CD4-positive, alpha-beta T cell treated with Interleukin-6 for 4 hours (primary cell): ENCODE measurements at regions not wholly inside any gene's neighbourhood (a gene's known extent, or its start where the extent isn't known, plus 50 kb on each side); places are given as distances from the start of the nearest gene placed in this dataset.

Experiments used
- DNase-seq: peaks from one replicate; pipeline ENCODE4 v3.0.0-alpha.2; 2020; ENCODE audit warnings: mixed read lengths

- no peak for DNase-seq
Observed at GRCh38 chr19:28971049-28971448, 241.9 kb downstream of the UQCRFS1 start.

- DNase-seq, result no peak
Observed at GRCh38 chr19:28968721-28969120, 244.2 kb downstream of the UQCRFS1 start.

DNA sequence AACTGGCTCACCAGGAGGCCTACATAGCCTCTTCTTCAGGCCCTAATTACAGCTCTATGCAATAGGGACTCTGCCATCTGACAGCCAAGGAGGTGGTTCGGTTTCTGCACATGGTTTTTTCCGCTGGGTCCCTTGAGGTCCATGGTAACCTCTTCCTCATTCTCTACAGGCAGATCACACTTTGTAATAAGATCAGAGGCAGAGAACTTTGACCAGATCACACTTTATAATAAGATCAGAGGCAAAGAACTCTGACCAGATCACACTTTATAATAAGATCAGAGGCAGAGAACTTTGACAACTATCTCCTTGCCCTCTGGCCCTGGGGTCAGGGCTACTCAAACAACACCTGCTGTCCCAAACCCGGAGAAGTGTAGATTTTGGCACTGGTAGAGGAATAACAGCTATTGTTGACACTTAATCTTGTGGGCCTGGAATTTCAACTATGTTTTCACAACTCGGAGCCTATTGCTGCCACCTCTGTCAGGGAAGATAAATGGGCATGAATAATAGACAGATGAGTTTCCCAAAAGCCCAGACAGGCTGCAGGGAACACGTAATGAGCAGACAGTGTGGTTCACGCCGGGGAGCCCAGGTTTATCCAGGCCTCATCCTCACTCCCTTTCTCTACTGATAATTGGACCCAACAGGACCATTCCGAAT lies 246.1 kb downstream of the UQCRFS1 start:
- no peak for DNase-seq

DNA sequence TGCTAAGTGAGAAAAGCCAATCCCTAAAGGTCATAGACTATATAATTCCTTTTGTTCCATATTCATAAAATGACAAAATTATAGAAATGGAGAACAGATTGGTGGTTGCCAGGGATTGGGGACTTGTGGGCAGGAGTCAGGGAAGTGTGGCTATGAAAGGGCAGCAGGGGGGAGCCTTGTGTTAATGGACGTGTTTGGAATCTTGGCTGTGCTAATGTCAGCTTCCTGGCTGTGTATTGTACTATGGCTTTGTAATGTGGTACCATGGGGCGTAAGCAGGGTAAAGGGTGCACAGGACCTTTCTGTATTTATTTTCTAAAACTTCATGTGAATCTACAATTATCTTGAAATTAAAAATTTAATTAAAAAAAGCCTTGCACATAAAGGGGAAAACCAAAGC lies 248.5 kb downstream of the UQCRFS1 start:
- DNase-seq, result no peak

DNA sequence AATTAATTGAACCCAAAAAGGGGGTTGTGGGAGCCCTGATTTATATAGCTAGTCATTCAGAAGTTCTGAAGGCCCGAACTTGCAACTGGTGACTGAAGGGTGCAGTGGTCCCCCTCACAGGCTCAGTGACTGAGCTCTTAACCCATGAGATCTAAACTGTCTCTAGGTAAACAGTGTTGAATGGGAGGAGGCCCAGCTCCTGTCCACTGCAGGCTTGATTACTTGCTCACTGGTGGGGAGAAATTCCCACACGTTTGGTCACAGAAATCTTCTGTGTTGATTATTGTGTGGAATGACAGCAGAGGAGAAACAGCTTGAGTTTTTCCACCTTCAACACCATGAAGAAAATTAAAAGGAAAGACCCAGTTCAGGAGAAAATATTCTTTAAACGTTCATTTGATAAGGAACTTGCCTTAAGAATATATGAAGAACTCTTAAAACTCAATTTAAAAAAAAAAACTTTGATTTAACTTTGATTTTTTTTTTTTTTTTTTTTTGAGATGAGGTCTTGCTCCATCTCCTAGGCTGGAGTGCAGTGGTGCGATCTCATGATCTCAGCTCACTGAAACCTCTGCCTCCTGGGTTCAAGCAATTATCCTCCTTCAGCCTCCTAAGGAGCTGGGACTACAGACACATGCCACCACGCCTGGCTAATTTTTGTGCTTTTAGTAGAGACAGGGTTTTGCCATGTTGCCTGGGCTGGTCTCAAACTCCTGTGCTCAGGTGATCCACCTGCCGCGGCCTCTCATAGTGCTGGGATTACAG lies 249.3 kb downstream of the UQCRFS1 start:
- DNase-seq, result no peak

DNA sequence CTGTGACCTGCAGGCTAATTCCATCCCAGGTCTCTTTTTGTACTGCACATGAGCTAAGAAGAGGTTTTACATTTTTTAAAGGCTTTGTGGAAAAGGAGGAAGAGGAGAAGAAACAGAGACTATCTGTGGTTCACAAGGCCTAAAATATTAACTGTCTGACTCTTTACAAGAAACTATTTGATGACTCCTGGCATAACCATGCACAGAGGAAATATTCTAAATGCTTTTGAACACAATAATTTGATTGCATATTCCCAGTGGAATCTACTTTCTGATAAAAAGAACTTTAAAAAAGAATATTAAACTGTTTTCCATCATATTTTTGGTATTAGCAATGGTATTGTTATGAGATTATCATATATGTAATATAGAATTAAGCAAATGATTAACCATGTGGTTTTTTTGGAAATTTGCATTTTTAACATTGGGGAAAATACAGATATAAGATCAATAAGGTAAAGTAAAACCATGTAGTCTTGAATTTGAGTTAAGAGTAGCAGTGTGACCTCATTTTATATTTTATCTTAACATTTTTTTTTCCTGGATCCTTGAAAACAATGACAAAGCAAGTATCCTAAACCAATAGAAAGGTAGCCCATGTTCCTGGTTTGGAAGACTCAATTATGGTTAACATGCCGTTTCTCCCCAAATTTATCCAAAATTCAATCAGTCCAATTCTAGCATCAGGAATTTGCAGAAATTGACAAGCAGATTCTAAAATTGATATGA lies 251.0 kb downstream of the UQCRFS1 start:
- no peak for DNase-seq

GRCh38 chr19:28960986-28961705 lies 251.8 kb downstream of the UQCRFS1 start:
- DNase-seq, result no peak

DNA sequence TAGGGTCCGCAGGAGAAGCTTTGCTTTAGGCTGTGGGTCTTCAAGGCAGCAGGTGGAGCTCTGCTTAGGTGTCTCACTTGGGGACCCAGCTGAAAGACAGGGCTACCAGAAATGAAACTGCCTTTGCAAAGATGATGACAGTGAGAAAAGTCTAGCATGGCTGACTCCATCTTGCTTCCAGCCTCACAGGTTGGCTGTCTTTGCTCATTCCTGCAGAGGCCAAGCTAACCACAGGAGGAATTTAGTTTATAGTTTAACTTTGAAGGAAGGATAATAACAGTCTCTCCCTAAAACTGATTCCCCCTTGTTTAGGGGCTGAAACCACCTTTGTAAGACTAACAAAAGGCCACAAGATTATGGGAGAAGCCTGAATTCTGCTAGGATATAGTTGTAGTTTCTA lies 252.4 kb downstream of the UQCRFS1 start:
- no peak for DNase-seq

DNA sequence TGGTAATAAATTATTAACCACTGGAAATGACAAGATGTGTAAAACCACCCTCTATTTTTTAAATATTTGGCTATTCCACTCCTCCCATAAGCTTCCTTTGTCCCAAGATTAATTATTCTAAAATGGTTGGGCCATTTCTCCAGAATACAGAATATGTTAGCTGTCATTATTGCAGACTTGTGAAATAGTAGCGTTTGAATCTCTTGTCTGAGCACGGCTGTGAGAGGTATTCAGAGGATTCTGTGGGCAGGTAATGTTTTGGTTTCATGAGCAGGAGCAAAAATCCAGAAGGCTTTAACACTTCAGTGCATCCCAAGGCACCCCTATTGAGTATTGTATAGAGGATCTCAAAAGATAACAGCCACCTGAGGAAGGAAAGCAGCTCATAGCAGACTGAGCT lies 256.0 kb downstream of the UQCRFS1 start:
- no peak for DNase-seq

DNA sequence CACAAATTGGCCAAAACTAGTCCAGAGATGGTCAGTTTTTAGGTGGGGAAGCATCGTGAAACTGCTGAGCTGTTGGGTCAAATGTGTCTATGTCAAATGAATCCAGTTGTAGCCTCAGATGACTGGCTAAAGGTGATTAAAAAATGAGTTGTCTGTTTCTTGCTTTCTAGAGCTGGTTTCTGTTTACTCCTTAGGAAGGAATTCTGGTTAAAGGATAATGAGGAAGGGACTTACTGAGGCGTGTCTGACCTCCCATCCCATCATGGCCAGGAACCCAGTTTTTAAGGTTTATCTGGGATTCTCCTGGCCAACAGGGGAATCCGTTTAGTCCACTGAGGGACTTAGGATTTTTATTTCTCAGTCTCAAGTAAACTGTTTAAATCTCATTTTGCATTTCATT lies 256.5 kb downstream of the UQCRFS1 start:
- DNase-seq, result no peak

GRCh38 chr19:28949535-28949934 lies 263.4 kb downstream of the UQCRFS1 start:
- DNase-seq, result no peak

GRCh38 chr19:28949027-28949426 lies 263.9 kb downstream of the UQCRFS1 start:
- no peak for DNase-seq

DNA sequence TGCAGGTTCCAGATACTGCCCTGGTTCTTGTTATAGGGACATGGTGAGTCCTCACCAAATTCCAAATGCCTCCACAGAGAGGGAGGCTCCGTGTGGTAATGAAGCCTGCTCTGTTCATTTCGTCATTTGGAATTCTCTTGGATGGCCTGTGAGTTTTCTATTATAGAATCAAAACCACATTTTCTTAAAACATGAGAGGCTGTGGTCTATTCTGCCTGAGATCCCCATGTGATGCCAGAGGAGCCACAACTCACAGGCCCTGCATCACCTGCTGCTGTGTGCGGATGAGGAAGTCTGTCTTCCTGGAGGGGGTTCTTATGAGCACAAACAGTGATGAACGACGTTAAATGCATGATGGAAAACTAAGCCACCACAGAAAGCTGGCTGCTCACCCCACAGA lies 264.4 kb downstream of the UQCRFS1 start:
- no peak for DNase-seq

- no peak for DNase-seq
Observed at GRCh38 chr19:28948026-28948425, 264.9 kb downstream of the UQCRFS1 start.

- no peak for DNase-seq
Observed at GRCh38 chr19:28943651-28944050, 269.3 kb downstream of the UQCRFS1 start.

- DNase-seq, result no peak
Observed at GRCh38 chr19:28941833-28942232, 271.1 kb downstream of the UQCRFS1 start.

- no peak for DNase-seq
Observed at GRCh38 chr19:28940751-28941500, 272.0 kb downstream of the UQCRFS1 start.

- DNase-seq, result no peak
Observed at GRCh38 chr19:28939236-28939635, 273.7 kb downstream of the UQCRFS1 start.

- DNase-seq, result no peak
Observed at GRCh38 chr19:28936001-28936400, 276.9 kb downstream of the UQCRFS1 start.

GRCh38 chr19:28934631-28935030 lies 278.3 kb downstream of the UQCRFS1 start:
- no peak for DNase-seq

GRCh38 chr19:28933039-28933438 lies 279.9 kb downstream of the UQCRFS1 start:
- DNase-seq, result no peak

DNA sequence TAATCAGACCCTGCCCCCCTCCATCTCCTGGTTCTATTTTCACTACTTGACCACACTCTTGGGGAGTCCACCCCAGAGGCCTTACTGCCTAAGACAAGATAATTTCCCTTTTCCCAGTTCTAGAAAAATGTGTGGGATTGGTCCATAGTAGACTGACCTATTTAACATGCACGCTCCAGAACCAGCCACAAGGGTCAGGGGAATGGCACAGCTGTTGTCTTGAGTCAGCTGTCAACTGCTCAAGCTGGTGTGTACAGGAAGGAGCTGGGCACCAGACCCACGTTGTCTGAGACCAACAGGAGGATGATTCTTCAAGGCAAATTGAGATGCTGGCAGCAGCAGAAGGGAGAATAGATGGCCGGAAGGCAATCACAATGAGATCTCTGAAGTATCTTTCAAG lies 280.5 kb downstream of the UQCRFS1 start:
- DNase-seq, result no peak

GRCh38 chr19:28929006-28929405 lies 283.9 kb downstream of the UQCRFS1 start:
- no peak for DNase-seq
